Lower leg skin (tissue), 3 donors: ENCODE measurements at regions not wholly inside any gene's neighbourhood (a gene's known extent, or its start where the extent isn't known, plus 50 kb on each side); places are given as distances from the start of the nearest gene placed in this dataset.

Source experiments
- POLR2A ChIP-seq, 2 donors: fragments of 450-650 bp; IDR thresholded peaks; one replicate each; pipeline ENCODE4 v1.6.1; 2016 to 2017; ENCODE audit warnings: antibody characterized with exemption in 2 of 2, mild to moderate bottlenecking in 1 of 2, moderate library complexity in 1 of 2
- TF ChIP-seq, protein P1 (sequence below), 3 donors: fragments of 450-650 bp; IDR thresholded peaks; one replicate each; pipeline ENCODE4 v1.5.1; 2016; ENCODE audit warnings: antibody characterized with exemption in 3 of 3, mild to moderate bottlenecking in 3 of 3, moderate library complexity in 2 of 3

DNA sequence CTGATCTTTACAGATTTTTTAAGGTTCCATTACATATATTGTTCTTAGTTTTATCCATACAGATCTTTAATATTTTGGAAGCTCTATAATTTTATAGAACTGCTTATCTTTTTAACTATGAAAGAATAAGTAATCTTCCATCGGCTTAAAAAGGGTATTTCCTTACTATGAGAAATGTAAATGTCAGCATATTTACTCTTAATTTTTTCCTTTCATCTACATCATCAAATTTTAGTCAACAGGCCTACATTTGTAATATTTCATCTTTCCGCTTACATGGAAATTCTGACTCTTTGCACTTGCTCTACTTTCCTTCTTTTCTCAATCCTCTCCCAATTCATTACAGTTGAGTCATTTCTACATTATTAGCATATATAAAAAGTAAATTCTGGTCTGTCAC lies 111.3 kb upstream of the GOLGA6L6 start:
- TF ChIP-seq, protein P1, sequence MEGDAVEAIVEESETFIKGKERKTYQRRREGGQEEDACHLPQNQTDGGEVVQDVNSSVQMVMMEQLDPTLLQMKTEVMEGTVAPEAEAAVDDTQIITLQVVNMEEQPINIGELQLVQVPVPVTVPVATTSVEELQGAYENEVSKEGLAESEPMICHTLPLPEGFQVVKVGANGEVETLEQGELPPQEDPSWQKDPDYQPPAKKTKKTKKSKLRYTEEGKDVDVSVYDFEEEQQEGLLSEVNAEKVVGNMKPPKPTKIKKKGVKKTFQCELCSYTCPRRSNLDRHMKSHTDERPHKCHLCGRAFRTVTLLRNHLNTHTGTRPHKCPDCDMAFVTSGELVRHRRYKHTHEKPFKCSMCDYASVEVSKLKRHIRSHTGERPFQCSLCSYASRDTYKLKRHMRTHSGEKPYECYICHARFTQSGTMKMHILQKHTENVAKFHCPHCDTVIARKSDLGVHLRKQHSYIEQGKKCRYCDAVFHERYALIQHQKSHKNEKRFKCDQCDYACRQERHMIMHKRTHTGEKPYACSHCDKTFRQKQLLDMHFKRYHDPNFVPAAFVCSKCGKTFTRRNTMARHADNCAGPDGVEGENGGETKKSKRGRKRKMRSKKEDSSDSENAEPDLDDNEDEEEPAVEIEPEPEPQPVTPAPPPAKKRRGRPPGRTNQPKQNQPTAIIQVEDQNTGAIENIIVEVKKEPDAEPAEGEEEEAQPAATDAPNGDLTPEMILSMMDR (IDR thresholded peaks at IDR 0.05), result no peak
- TF ChIP-seq POLR2A (IDR thresholded peaks at IDR 0.05), result no peak
